Neural cell (in vitro differentiated cells): ENCODE measurements at regions not wholly inside any gene's neighbourhood (a gene's known extent, or its start where the extent isn't known, plus 50 kb on each side); places are given as distances from the start of the nearest gene placed in this dataset.

Experiments used
- H2AFZ ChIP-seq: fragments of 200-600, 300-800 bp; sonication (generic), shearing (Covaris generic); 2 replicates; pipeline ENCODE4 v1.6.0; 2014; ENCODE audit warnings: low read depth, mild to moderate bottlenecking, antibody characterized with exemption, low read length, moderate library complexity
- H3F3A ChIP-seq: fragments of 200-600 bp; shearing (Covaris generic); 2 replicates; pipeline ENCODE4 v1.6.1; 2016; ENCODE audit warnings: mild to moderate bottlenecking, moderate library complexity, mixed read lengths, antibody characterized with exemption, low read length; ENCODE audit not compliant: insufficient read depth, poor library complexity, severe bottlenecking
- H3K27ac ChIP-seq: fragments of 200-600, 300-800 bp; sonication (generic), shearing (Covaris generic); 2 replicates; pipeline ENCODE4 v1.5.1; 2014; ENCODE audit warnings: mild to moderate bottlenecking, low read length, moderate library complexity
- H3K27me3 ChIP-seq: fragments of 300-800, 200-600 bp; sonication (generic), shearing (Covaris generic); 2 replicates; pipeline ENCODE4 v1.6.0; 2014; ENCODE audit warnings: mild to moderate bottlenecking, low read depth, low read length, moderate library complexity; ENCODE audit not compliant: insufficient read depth
- H3K36me3 ChIP-seq: fragments of 300-800, 200-600 bp; sonication (generic), shearing (Covaris generic); 2 replicates; pipeline ENCODE4 v1.5.1; 2014; ENCODE audit warnings: mild to moderate bottlenecking, antibody characterized with exemption, low read length, moderate library complexity; ENCODE audit not compliant: insufficient read depth
- H3K4me2 ChIP-seq: fragments of 300-800, 200-600 bp; sonication (generic), shearing (Covaris generic); 2 replicates; pipeline ENCODE4 v1.6.0; 2014; ENCODE audit warnings: mild to moderate bottlenecking, low read length
- H3K4me3 ChIP-seq: fragments of 300-800, 200-600 bp; sonication (generic), shearing (Covaris generic); 2 replicates; pipeline ENCODE4 v1.5.1; 2014; ENCODE audit warnings: mild to moderate bottlenecking, low read length, moderate library complexity
- H3K79me2 ChIP-seq: fragments of 200-600 bp; shearing (Covaris generic); replicated peaks from 2 replicates; pipeline ENCODE4 v1.6.0; 2014; ENCODE audit warnings: mild to moderate bottlenecking, low read length, moderate library complexity; ENCODE audit not compliant: insufficient read depth
- H3K9ac ChIP-seq: fragments of 300-800, 200-600 bp; sonication (generic), shearing (Covaris generic); 2 replicates; pipeline ENCODE4 v1.6.1; 2016; ENCODE audit warnings: mild to moderate bottlenecking, low read length, mixed read lengths
- H3K9me2 ChIP-seq: fragments of 200-600 bp; shearing (Covaris generic); 2 replicates; pipeline ENCODE4 v1.6.1; 2016; ENCODE audit warnings: mild to moderate bottlenecking, low read length, mixed read lengths; ENCODE audit not compliant: insufficient read depth
- H3K9me3 ChIP-seq: fragments of 200-600, 300-800 bp; sonication (generic), shearing (Covaris generic); 2 replicates; pipeline ENCODE4 v1.6.1; 2016; ENCODE audit warnings: mild to moderate bottlenecking, mixed run types, low read length, moderate library complexity, mixed read lengths
- H4K20me1 ChIP-seq: fragments of 200-600 bp; shearing (Covaris generic); 2 replicates; pipeline ENCODE4 v1.6.1; 2016; ENCODE audit warnings: mild to moderate bottlenecking, mixed run types; ENCODE audit not compliant: insufficient read depth
- EP300 ChIP-seq: fragments of 450-650 bp; conservative IDR thresholded peaks from 2 replicates; pipeline ENCODE4 v1.6.1; 2014; ENCODE audit warnings: antibody characterized with exemption, mild to moderate bottlenecking, moderate library complexity; ENCODE audit not compliant: poor library complexity, severe bottlenecking
- EZH2 ChIP-seq: fragments of 200-600, 300-800 bp; shearing (Covaris generic), sonication (generic); IDR thresholded peaks from 2 replicates; pipeline ENCODE4 v1.6.1; 2014; ENCODE audit warnings: antibody characterized with exemption, low read length, borderline replicate concordance, mild to moderate bottlenecking; ENCODE audit not compliant: insufficient read depth, poor library complexity, severe bottlenecking
- MXI1 ChIP-seq: fragments of 450-650 bp; conservative IDR thresholded peaks from 2 replicates; pipeline ENCODE4 v1.6.1; 2014; ENCODE audit warnings: antibody characterized with exemption, mild to moderate bottlenecking; ENCODE audit not compliant: poor library complexity, severe bottlenecking
- POLR2AphosphoS5 ChIP-seq: IDR thresholded peaks from 2 replicates; pipeline ENCODE4 v1.6.1; 2012
- RAD21 ChIP-seq: fragments of 450-650 bp; conservative IDR thresholded peaks from 2 replicates; pipeline ENCODE4 v1.6.1; 2014; ENCODE audit warnings: antibody characterized with exemption, mild to moderate bottlenecking, moderate library complexity
- SMC3 ChIP-seq: fragments of 450-650 bp; conservative IDR thresholded peaks from 2 replicates; pipeline ENCODE4 v1.6.1; 2014; ENCODE audit warnings: antibody characterized with exemption, mild to moderate bottlenecking, moderate library complexity; ENCODE audit not compliant: poor library complexity
- TAF1 ChIP-seq: IDR thresholded peaks from 2 replicates; pipeline ENCODE4 v1.6.1; 2012; ENCODE audit warnings: low read depth
- TF ChIP-seq, protein P1 (sequence below): fragments of 450-650 bp; IDR thresholded peaks from 2 replicates; pipeline ENCODE4 v1.5.1; 2014; ENCODE audit warnings: antibody characterized with exemption, mild to moderate bottlenecking, moderate library complexity; ENCODE audit not compliant: poor library complexity, severe bottlenecking
- TF ChIP-seq, protein P2 (sequence below): IDR thresholded peaks from 2 replicates; pipeline ENCODE4 v1.6.1; 2012; ENCODE audit warnings: borderline replicate concordance

DNA sequence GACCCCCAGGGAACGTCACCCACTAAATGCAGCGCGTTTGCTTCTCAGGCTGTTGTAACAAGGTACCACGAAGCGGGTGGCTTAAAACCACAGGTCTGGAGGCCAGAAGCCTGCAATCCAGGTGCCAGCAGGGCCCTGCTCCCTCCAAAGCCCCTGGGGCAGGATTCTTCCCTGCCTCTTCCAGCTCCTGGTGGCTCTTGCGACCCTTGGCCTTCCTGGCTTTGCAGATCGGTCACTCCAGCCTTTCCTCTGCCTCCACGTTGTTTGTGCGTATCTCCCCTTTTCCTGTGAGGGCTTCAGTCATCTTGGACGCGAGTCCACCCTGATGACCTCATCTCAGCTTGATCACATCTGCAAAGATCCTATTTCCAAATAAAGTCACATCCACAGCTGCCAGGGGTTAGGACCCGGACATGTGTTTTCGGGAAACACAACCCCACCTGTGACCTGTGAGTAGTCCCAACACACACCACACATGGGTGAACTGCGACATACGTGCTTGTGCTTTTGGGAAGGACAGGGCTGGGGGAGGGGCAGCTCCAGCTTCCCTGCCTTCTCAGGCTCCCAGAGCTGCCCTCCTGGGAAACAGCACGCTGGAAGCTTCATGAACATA lies 114.5 kb upstream of the NCOR2 start:
- Histone ChIP-seq H3K4me3 (no peak overlapping the region), H3K9me2 (no peaks in the 10 kb centered on the region), H3K4me2 (no peak overlapping the region), H4K20me1 (no peaks in the 10 kb centered on the region), H3K9ac (no peak overlapping the region), H3F3A (no peaks in the 10 kb centered on the region), H3K79me2 (no peaks in the 10 kb centered on the region), H3K9me3 (no peaks in the 10 kb centered on the region), H3K27ac (no peak overlapping the region), H3K27me3 (no peaks in the 10 kb centered on the region), H2AFZ (no peak overlapping the region), H3K36me3 (no peaks in the 10 kb centered on the region)
- TF ChIP-seq EP300 (no peak), MXI1 (no peak), EZH2 (no peak), SMC3 (no peak), RAD21 (no peak), POLR2AphosphoS5 (no peak)
- TF ChIP-seq, protein P1, sequence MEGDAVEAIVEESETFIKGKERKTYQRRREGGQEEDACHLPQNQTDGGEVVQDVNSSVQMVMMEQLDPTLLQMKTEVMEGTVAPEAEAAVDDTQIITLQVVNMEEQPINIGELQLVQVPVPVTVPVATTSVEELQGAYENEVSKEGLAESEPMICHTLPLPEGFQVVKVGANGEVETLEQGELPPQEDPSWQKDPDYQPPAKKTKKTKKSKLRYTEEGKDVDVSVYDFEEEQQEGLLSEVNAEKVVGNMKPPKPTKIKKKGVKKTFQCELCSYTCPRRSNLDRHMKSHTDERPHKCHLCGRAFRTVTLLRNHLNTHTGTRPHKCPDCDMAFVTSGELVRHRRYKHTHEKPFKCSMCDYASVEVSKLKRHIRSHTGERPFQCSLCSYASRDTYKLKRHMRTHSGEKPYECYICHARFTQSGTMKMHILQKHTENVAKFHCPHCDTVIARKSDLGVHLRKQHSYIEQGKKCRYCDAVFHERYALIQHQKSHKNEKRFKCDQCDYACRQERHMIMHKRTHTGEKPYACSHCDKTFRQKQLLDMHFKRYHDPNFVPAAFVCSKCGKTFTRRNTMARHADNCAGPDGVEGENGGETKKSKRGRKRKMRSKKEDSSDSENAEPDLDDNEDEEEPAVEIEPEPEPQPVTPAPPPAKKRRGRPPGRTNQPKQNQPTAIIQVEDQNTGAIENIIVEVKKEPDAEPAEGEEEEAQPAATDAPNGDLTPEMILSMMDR: no peak
- TF ChIP-seq, protein P2, sequence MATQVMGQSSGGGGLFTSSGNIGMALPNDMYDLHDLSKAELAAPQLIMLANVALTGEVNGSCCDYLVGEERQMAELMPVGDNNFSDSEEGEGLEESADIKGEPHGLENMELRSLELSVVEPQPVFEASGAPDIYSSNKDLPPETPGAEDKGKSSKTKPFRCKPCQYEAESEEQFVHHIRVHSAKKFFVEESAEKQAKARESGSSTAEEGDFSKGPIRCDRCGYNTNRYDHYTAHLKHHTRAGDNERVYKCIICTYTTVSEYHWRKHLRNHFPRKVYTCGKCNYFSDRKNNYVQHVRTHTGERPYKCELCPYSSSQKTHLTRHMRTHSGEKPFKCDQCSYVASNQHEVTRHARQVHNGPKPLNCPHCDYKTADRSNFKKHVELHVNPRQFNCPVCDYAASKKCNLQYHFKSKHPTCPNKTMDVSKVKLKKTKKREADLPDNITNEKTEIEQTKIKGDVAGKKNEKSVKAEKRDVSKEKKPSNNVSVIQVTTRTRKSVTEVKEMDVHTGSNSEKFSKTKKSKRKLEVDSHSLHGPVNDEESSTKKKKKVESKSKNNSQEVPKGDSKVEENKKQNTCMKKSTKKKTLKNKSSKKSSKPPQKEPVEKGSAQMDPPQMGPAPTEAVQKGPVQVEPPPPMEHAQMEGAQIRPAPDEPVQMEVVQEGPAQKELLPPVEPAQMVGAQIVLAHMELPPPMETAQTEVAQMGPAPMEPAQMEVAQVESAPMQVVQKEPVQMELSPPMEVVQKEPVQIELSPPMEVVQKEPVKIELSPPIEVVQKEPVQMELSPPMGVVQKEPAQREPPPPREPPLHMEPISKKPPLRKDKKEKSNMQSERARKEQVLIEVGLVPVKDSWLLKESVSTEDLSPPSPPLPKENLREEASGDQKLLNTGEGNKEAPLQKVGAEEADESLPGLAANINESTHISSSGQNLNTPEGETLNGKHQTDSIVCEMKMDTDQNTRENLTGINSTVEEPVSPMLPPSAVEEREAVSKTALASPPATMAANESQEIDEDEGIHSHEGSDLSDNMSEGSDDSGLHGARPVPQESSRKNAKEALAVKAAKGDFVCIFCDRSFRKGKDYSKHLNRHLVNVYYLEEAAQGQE: no peak

DNA sequence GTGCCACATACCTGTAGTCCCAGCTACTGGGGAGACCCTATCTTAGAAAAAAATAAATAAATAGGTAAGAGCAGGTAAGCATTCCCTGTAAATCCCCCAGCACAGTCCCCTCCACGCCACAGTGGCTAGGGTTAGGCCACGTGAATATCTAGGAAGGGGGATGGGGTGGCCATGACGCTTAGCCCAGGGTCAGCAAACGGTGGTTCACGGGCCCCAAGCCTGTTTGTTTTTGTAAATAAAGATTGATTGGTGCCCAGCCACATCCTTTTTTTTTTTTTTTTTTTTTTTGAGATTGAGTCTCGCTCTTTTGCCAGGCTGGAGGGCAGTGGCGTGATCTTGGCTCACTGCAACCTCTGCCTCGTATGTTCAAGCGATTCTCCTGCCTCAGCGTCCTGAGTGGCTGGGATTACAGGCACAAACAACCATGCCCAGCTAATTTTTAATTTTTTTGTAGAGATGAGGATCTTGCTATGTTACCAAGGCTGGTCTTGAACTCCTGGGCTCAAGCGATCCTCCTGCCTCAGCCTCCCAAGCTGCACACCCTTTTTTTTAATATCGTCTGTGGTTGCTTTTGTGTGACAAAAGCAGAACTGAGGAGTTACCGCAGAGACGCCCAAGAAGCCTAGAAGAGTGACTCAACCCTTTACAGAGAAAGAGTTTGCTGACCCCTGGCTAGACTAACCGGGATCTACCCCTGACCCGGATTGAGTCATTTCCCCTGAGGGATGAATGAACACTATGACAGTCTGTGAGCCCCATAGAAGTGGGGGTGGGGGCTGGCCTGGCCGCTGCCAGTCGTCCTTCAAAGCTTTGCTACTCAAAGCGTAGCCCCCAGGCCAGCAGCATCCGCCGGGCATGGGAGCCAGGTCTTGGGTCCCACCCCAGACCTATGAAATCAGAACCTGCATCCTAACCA lies 113.7 kb upstream of the NCOR2 start:
- H3K27ac ChIP-seq: no peak overlapping the region
- H2AFZ ChIP-seq: no peak overlapping the region
- no peaks in the 10 kb centered on the region for H3K36me3 ChIP-seq
- H3K4me3 ChIP-seq: no peak overlapping the region
- H3F3A ChIP-seq: no peaks in the 10 kb centered on the region
- H3K79me2 ChIP-seq: no peaks in the 10 kb centered on the region
- H3K9me2 ChIP-seq: no peaks in the 10 kb centered on the region
- H4K20me1 ChIP-seq: no peaks in the 10 kb centered on the region
- no peaks in the 10 kb centered on the region for H3K9me3 ChIP-seq
- H3K9ac ChIP-seq: no peak overlapping the region
- H3K4me2 ChIP-seq: no peak overlapping the region
- H3K27me3 ChIP-seq: no peaks in the 10 kb centered on the region
- TF ChIP-seq TAF1 (no peak), RAD21 (no peak), SMC3 (no peak), MXI1 (no peak), EP300 (no peak), EZH2 (no peak), POLR2AphosphoS5 (no peak)
- TF ChIP-seq, protein P2: no peak
- TF ChIP-seq, protein P1: no peak
